ENCODE measurements at regions not wholly inside any gene's neighbourhood (a gene's known extent, or its start where the extent isn't known, plus 50 kb on each side); places are given as distances from the start of the nearest gene placed in this dataset.

- H3K4me1 Mint-ChIP-seq (ENCODE audit: low read depth, unreplicated experiment), result peaks cover 23% of the 10 kb centered on the region
- H3K9me3 Mint-ChIP-seq (ENCODE audit: unreplicated experiment), result peaks cover 2% of the 10 kb centered on the region
- DNase-seq, result no peak
- H3K36me3 Mint-ChIP-seq (ENCODE audit: unreplicated experiment), result no peaks in the 10 kb centered on the region
- TF ChIP-seq CTCF (IDR thresholded peaks at IDR 0.05; ENCODE audit: partially characterized antibody, unreplicated experiment), result no peak
- H3K4me3 Mint-ChIP-seq (ENCODE audit: unreplicated experiment), result no peak overlapping the region
- H3K27me3 Mint-ChIP-seq (ENCODE audit: unreplicated experiment), result peaks cover 2% of the 10 kb centered on the region
- peak overlapping the region; percentile 84 for H3K27ac Mint-ChIP-seq (ENCODE audit: unreplicated experiment)
Measured at GRCh38 chr1:72892461-72892860, 610.1 kb upstream of the NEGR1 start.

GRCh38 chr1:72891976-72892375 is 609.6 kb upstream of the NEGR1 start:
- peaks cover 2% of the 10 kb centered on the region for H3K27me3 Mint-ChIP-seq (ENCODE audit: unreplicated experiment)
- TF ChIP-seq CTCF (IDR thresholded peaks at IDR 0.05; ENCODE audit: partially characterized antibody, unreplicated experiment), result no peak

GRCh38 chr1:72885841-72886240 is 603.5 kb upstream of the NEGR1 start:
- no peak overlapping the region for H3K4me3 Mint-ChIP-seq (ENCODE audit: unreplicated experiment)
- no peak for DNase-seq
- no peaks in the 10 kb centered on the region for H3K27me3 Mint-ChIP-seq (ENCODE audit: unreplicated experiment)
- H3K36me3 Mint-ChIP-seq (ENCODE audit: unreplicated experiment), result no peaks in the 10 kb centered on the region
- peaks cover 1% of the 10 kb centered on the region for H3K9me3 Mint-ChIP-seq (ENCODE audit: unreplicated experiment)
- H3K27ac Mint-ChIP-seq (ENCODE audit: unreplicated experiment), result no peak overlapping the region
- H3K4me1 Mint-ChIP-seq (ENCODE audit: low read depth, unreplicated experiment), result peaks cover 21% of the 10 kb centered on the region
- TF ChIP-seq CTCF (IDR thresholded peaks at IDR 0.05; ENCODE audit: partially characterized antibody, unreplicated experiment), result no peak

More at GRCh38 chr1:72891976-72892375, 609.6 kb upstream of the NEGR1 start:
- DNase-seq, result no peak
- Mint-ChIP-seq H3K27ac (ENCODE audit: unreplicated experiment) (peak overlapping the region; percentile 79), H3K4me3 (ENCODE audit: unreplicated experiment) (no peak overlapping the region), H3K36me3 (ENCODE audit: unreplicated experiment) (no peaks in the 10 kb centered on the region), H3K9me3 (ENCODE audit: unreplicated experiment) (peaks cover 2% of the 10 kb centered on the region), H3K4me1 (ENCODE audit: low read depth, unreplicated experiment) (peaks cover 23% of the 10 kb centered on the region)

GRCh38 chr1:72885017-72885416 is 602.7 kb upstream of the NEGR1 start:
- no peaks in the 10 kb centered on the region for H3K36me3 Mint-ChIP-seq (ENCODE audit: unreplicated experiment)
- peaks cover 21% of the 10 kb centered on the region for H3K4me1 Mint-ChIP-seq (ENCODE audit: low read depth, unreplicated experiment)
- H3K9me3 Mint-ChIP-seq (ENCODE audit: unreplicated experiment), result peaks cover 1% of the 10 kb centered on the region
- H3K27ac Mint-ChIP-seq (ENCODE audit: unreplicated experiment), result peak overlapping the region; percentile 34
- no peak for DNase-seq
- H3K4me3 Mint-ChIP-seq (ENCODE audit: unreplicated experiment), result peak overlapping the region; percentile 47
- TF ChIP-seq CTCF (IDR thresholded peaks at IDR 0.05; ENCODE audit: partially characterized antibody, unreplicated experiment), result no peak
- H3K27me3 Mint-ChIP-seq (ENCODE audit: unreplicated experiment), result no peaks in the 10 kb centered on the region

GRCh38 chr1:72869873-72870272 is 587.5 kb upstream of the NEGR1 start:
- H3K27ac Mint-ChIP-seq (ENCODE audit: unreplicated experiment), result no peak overlapping the region
- no peaks in the 10 kb centered on the region for H3K36me3 Mint-ChIP-seq (ENCODE audit: unreplicated experiment)
- no peak for DNase-seq

More at GRCh38 chr1:72869873-72870272, 587.5 kb upstream of the NEGR1 start:
- Mint-ChIP-seq H3K4me1 (ENCODE audit: low read depth, unreplicated experiment) (no peaks in the 10 kb centered on the region), H3K4me3 (ENCODE audit: unreplicated experiment) (no peak overlapping the region), H3K9me3 (ENCODE audit: unreplicated experiment) (no peaks in the 10 kb centered on the region), H3K27me3 (ENCODE audit: unreplicated experiment) (no peaks in the 10 kb centered on the region)
- TF ChIP-seq CTCF (IDR thresholded peaks at IDR 0.05; ENCODE audit: partially characterized antibody, unreplicated experiment), result no peak

Measured in glutamatergic neuron (in vitro differentiated cells).